HCT116 (cell line): ENCODE measurements at regions not wholly inside any gene's neighbourhood (a gene's known extent, or its start where the extent isn't known, plus 50 kb on each side); places are given as distances from the start of the nearest gene placed in this dataset.

Source experiments
- ATAC-seq: fragments of 200-7000 bp; cut with Tn5 transposase; 2 replicates; pipeline ENCODE4 v1.9.1; 2020; ENCODE audit warnings: mild to moderate bottlenecking, moderate library complexity
- BruUV-seq: library from RNA; stranded (reverse); fragments of 400-500 nt; replicated peaks from 2 replicates; lab custom pipeline; 2021; lab: Mats Ljungman, UMichigan
- CTCF ChIA-PET: fragments of 300-600 bp; sonication (Branson Sonifier 250); formaldehyde crosslinking; loops from one replicate; lab custom pipeline; 2021; ENCODE audit warnings: antibody characterized with exemption; lab: Charles Lee
- POLR2A ChIA-PET: fragments of 300-600, 350-600 bp; sonication (Branson Sonifier 250); formaldehyde crosslinking; loops from one replicate; lab custom pipeline; 2021; ENCODE audit warnings: antibody characterized with exemption; lab: Charles Lee
- RAD21 ChIA-PET, 2 experiments: fragments of 300-600 bp; sonication (Branson Sonifier 250); formaldehyde crosslinking; loops; one replicate each; lab custom pipeline; 2023; ENCODE audit warnings: low total read pairs in 2 of 2; ENCODE audit not compliant: uncharacterized antibody in 2 of 2, unreplicated experiment in 2 of 2, low non-redundant PET in 1 of 2; lab: Charles Lee
- DNase-seq: peaks from one replicate; pipeline ENCODE4 v3.0.0-alpha.2; 2010; ENCODE audit warnings: low read depth, low spot score
- H2AFZ ChIP-seq: fragments of 200-600 bp; shearing (Covaris generic), sonication (generic); 2 replicates; pipeline ENCODE4 v1.6.1; 2017; ENCODE audit warnings: low read depth, mixed run types, mixed read lengths, antibody characterized with exemption, low read length; ENCODE audit not compliant: poor library complexity, severe bottlenecking
- H3K27ac ChIP-seq: 2 replicates; pipeline ENCODE4 v1.5.1; 2012; ENCODE audit warnings: low read depth, low read length
- H3K27me3 ChIP-seq: fragments of 200-600 bp; sonication (generic); 2 replicates; pipeline ENCODE4 v1.6.1; 2016; ENCODE audit warnings: mixed run types, low read length, mixed read lengths; ENCODE audit not compliant: insufficient read depth
- H3K36me3 ChIP-seq, 2 experiments: fragments of 200-500 bp in 1 of 2; fragments of 200-600 bp in 1 of 2; sonication (Bioruptor generic) in 1 of 2; sonication (generic) in 1 of 2; 2 replicates each; pipeline versions ENCODE4 v1.5.1 to v1.6.1; 2014 to 2016; ENCODE audit warnings: low read length in 2 of 2, inconsistent platforms in 1 of 2, mixed read lengths in 1 of 2, mixed run types in 1 of 2; ENCODE audit not compliant: insufficient read depth in 2 of 2, control insufficient read depth in 1 of 2
- H3K4me1 ChIP-seq, 2 experiments: fragments of 200-600 bp in 1 of 2; sonication (generic) in 1 of 2; 2 replicates each; pipeline versions ENCODE4 v1.5.1 to v1.6.1; 2012 to 2017; ENCODE audit warnings: low read length in 2 of 2, inconsistent platforms in 1 of 2, mild to moderate bottlenecking in 1 of 2, mixed read lengths in 1 of 2, mixed run types in 1 of 2, moderate library complexity in 1 of 2; ENCODE audit not compliant: insufficient read depth in 2 of 2, control insufficient read depth in 1 of 2
- H3K4me2 ChIP-seq: fragments of 200-600 bp; sonication (generic); 2 replicates; pipeline ENCODE4 v1.6.1; 2017; ENCODE audit warnings: mixed run types, low read length, mixed read lengths
- H3K4me3 ChIP-seq, 2 experiments: fragments of 200-600 bp in 1 of 2; sonication (generic) in 1 of 2; replicated peaks in 1 of 2; 2 replicates each; pipeline ENCODE4 v1.5.1; 2011 to 2016; ENCODE audit warnings: low read length in 2 of 2, control low read depth in 1 of 2, low read depth in 1 of 2, mild to moderate bottlenecking in 1 of 2, mixed read lengths in 1 of 2, mixed run types in 1 of 2
- H3K79me2 ChIP-seq: fragments of 200-600 bp; sonication (generic); 2 replicates; pipeline ENCODE4 v1.6.1; 2017; ENCODE audit warnings: mild to moderate bottlenecking, mixed run types, low read length, moderate library complexity, mixed read lengths; ENCODE audit not compliant: insufficient read depth
- H3K9ac ChIP-seq: fragments of 200-600 bp; sonication (generic); 2 replicates; pipeline ENCODE4 v1.6.1; 2016; ENCODE audit warnings: low read length, mixed read lengths
- H3K9me2 ChIP-seq: fragments of 200-600 bp; sonication (generic), shearing (Covaris generic); 2 replicates; pipeline ENCODE4 v1.6.1; 2017; ENCODE audit warnings: mixed run types, mild to moderate bottlenecking, moderate library complexity; ENCODE audit not compliant: insufficient read depth
- H3K9me3 ChIP-seq, 2 experiments: fragments of 200-500 bp in 1 of 2; fragments of 200-600 bp in 1 of 2; sonication (Bioruptor generic) in 1 of 2; sonication (generic) in 1 of 2; 2 replicates each; pipeline ENCODE4 v1.6.1; 2014 to 2017; ENCODE audit warnings: low read length in 2 of 2, mixed read lengths in 2 of 2, inconsistent platforms in 1 of 2, low read depth in 1 of 2, mild to moderate bottlenecking in 1 of 2, mixed run types in 1 of 2, moderate library complexity in 1 of 2; ENCODE audit not compliant: control insufficient read depth in 1 of 2, insufficient read depth in 1 of 2
- H4K20me1 ChIP-seq: fragments of 200-600 bp; sonication (generic), shearing (Covaris generic); 2 replicates; pipeline ENCODE4 v1.6.1; 2017; ENCODE audit warnings: mixed run types, mild to moderate bottlenecking, moderate library complexity; ENCODE audit not compliant: insufficient read depth
- CEBPB ChIP-seq: IDR thresholded peaks from 2 replicates; pipeline ENCODE4 v1.6.1; 2012; ENCODE audit warnings: low read depth
- EZH2phosphoT487 ChIP-seq: fragments of 200-600 bp; IDR thresholded peaks from 2 replicates; pipeline ENCODE4 v1.6.1; 2018; ENCODE audit warnings: antibody characterized with exemption, borderline replicate concordance
- FOSL1 ChIP-seq: IDR thresholded peaks from 2 replicates; pipeline ENCODE4 v1.6.1; 2012; ENCODE audit warnings: low read depth
- JUND ChIP-seq: IDR thresholded peaks from 2 replicates; pipeline ENCODE4 v1.6.1; 2012
- POLR2A ChIP-seq: IDR thresholded peaks from 2 replicates; pipeline ENCODE4 v1.7.0; 2011; ENCODE audit warnings: borderline replicate concordance; ENCODE audit not compliant: insufficient read depth, insufficient read length; ENCODE audit errors: extremely low read depth
- POLR2AphosphoS5 ChIP-seq: IDR thresholded peaks from 2 replicates; pipeline ENCODE4 v1.6.1; 2011; ENCODE audit warnings: mild to moderate bottlenecking, low read depth, low read length, moderate library complexity
- RAD21 ChIP-seq: IDR thresholded peaks from 2 replicates; pipeline ENCODE4 v1.6.1; 2012; ENCODE audit warnings: low read depth, mild to moderate bottlenecking
- SIN3A ChIP-seq: IDR thresholded peaks from 2 replicates; pipeline ENCODE4 v1.6.1; 2012; ENCODE audit warnings: low read depth
- SP1 ChIP-seq: IDR thresholded peaks from 2 replicates; pipeline ENCODE4 v1.6.1; 2012; ENCODE audit warnings: low read depth
- YY1 ChIP-seq: IDR thresholded peaks from 2 replicates; pipeline ENCODE4 v1.6.1; 2011; ENCODE audit warnings: low read length, low read depth, moderate library complexity, mild to moderate bottlenecking; ENCODE audit not compliant: insufficient replicate concordance; ENCODE audit errors: extremely low read depth
- ZNF274 ChIP-seq: fragments of 200-500 bp; sonication (Bioruptor generic); IDR thresholded peaks from 2 replicates; pipeline ENCODE4 v1.6.1; 2014; ENCODE audit warnings: mild to moderate bottlenecking, low read depth, low read length, inconsistent platforms
- intact Hi-C: fragments of 100-400 bp; cut with micrococcal nuclease; formaldehyde crosslinking; loops from 2 replicates; pipeline ENCODE4 v1.10.0; 2022
- TF ChIP-seq, protein P1 (sequence below): IDR thresholded peaks from 2 replicates; pipeline ENCODE4 v1.6.1; 2012; ENCODE audit warnings: low read depth

DNA sequence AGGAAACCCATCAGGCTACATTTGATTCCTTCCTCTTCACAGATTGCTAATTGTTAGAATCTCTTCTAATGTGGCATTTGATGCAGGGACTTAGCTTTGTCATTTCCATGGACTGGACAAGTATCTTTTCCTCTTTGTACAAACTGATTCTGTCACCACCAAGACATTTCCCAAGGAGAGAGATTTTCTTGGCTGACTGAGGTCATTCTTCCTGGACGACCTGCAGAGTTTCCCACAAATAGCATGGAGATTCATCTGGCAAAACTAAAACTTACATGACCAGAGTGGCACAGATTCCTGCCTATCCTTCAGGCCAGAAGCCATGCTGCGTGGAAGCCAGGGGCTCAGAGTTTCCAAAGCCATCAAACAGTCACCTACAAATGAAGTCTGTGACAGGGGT lies 269.2 kb upstream of the LRTM1 start:
- no peak for DNase-seq
- H3K4me2 ChIP-seq: no peak overlapping the region
- TF ChIP-seq EZH2phosphoT487 (no peak), POLR2A (no peak), FOSL1 (no peak), CEBPB (no peak)
- TF ChIP-seq, protein P1, sequence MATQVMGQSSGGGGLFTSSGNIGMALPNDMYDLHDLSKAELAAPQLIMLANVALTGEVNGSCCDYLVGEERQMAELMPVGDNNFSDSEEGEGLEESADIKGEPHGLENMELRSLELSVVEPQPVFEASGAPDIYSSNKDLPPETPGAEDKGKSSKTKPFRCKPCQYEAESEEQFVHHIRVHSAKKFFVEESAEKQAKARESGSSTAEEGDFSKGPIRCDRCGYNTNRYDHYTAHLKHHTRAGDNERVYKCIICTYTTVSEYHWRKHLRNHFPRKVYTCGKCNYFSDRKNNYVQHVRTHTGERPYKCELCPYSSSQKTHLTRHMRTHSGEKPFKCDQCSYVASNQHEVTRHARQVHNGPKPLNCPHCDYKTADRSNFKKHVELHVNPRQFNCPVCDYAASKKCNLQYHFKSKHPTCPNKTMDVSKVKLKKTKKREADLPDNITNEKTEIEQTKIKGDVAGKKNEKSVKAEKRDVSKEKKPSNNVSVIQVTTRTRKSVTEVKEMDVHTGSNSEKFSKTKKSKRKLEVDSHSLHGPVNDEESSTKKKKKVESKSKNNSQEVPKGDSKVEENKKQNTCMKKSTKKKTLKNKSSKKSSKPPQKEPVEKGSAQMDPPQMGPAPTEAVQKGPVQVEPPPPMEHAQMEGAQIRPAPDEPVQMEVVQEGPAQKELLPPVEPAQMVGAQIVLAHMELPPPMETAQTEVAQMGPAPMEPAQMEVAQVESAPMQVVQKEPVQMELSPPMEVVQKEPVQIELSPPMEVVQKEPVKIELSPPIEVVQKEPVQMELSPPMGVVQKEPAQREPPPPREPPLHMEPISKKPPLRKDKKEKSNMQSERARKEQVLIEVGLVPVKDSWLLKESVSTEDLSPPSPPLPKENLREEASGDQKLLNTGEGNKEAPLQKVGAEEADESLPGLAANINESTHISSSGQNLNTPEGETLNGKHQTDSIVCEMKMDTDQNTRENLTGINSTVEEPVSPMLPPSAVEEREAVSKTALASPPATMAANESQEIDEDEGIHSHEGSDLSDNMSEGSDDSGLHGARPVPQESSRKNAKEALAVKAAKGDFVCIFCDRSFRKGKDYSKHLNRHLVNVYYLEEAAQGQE: no peak
- TF ChIP-seq, all 23 proteins: peak for 0
- H3K36me3 ChIP-seq: no peaks in the 10 kb centered on the region
- H2AFZ ChIP-seq: no peak overlapping the region
- H3K9me3 ChIP-seq: peaks cover 0 to 11% of the 10 kb centered on the region in 2 experiments; a peak in 2 of 4 replicates
- H4K20me1 ChIP-seq: no peaks in the 10 kb centered on the region
- H3K27ac ChIP-seq: no peak overlapping the region
- ChIA-PET POLR2A (no interaction called here), RAD21 (no interaction called here), CTCF (no interaction called here)
- no peak overlapping the region for H3K4me3 ChIP-seq
- no peak for ATAC-seq
- H3K4me1 ChIP-seq: no peaks in the 10 kb centered on the region
- no peaks in the 10 kb centered on the region for H3K79me2 ChIP-seq
- BruUV-seq: no TSS peak
- intact Hi-C loops: no loop called here
- no peaks in the 10 kb centered on the region for H3K27me3 ChIP-seq
- H3K9me2 ChIP-seq: no peaks in the 10 kb centered on the region
- H3K9ac ChIP-seq: no peak overlapping the region

DNA sequence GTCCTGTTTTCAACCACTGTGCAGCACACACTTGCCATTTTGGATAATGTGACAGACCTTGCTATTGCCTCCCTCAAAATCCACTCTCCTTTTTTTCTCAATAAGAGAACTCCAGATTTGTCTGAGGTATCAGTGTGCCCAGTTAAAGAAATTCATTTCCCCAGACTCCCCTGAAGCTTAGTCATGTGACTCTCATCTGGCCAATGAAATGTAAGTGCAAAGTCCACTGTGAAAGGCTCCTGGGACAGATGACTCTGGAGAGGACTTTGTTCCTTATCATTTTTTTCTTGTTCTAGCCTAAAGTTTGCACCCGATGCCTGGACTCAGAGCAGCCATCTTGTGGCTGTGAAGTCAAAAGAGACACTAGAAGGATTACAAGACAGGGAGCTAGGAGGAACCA lies 268.6 kb upstream of the LRTM1 start:
- no peak for DNase-seq
- H4K20me1 ChIP-seq: no peaks in the 10 kb centered on the region
- no peaks in the 10 kb centered on the region for H3K27me3 ChIP-seq
- no peaks in the 10 kb centered on the region for H3K79me2 ChIP-seq
- H3K4me2 ChIP-seq: no peak overlapping the region
- ChIA-PET POLR2A (no interaction called here), RAD21 (no interaction called here), CTCF (no interaction called here)
- no TSS peak for BruUV-seq
- no peak overlapping the region for H3K4me3 ChIP-seq
- intact Hi-C loops: no loop called here
- H3K9me3 ChIP-seq: peaks cover 0 to 6% of the 10 kb centered on the region in 2 experiments; a peak in 1 of 4 replicates
- H3K4me1 ChIP-seq: no peaks in the 10 kb centered on the region
- no peaks in the 10 kb centered on the region for H3K9me2 ChIP-seq
- H3K36me3 ChIP-seq: no peaks in the 10 kb centered on the region
- no peak overlapping the region for H3K9ac ChIP-seq
- no peak overlapping the region for H3K27ac ChIP-seq
- ATAC-seq: no peak
- H2AFZ ChIP-seq: no peak overlapping the region
- TF ChIP-seq ZNF274 (no peak), POLR2A (no peak), POLR2AphosphoS5 (no peak), CEBPB (no peak), RAD21 (no peak), YY1 (no peak), SIN3A (no peak), JUND (no peak), SP1 (no peak)
- TF ChIP-seq, protein P1: no peak
